ENCODE measurements at regions not wholly inside any gene's neighbourhood (a gene's known extent, or its start where the extent isn't known, plus 50 kb on each side); places are given as distances from the start of the nearest gene placed in this dataset.
A peak's percentile ranks its signal among the peaks of the same experiment; 100 is the strongest.
"Not testable (repeated sequence)": the region's sequence is repeated elsewhere in the genome, so short reads cannot be mapped to it uniquely, and the experiment has no call there.

DNA sequence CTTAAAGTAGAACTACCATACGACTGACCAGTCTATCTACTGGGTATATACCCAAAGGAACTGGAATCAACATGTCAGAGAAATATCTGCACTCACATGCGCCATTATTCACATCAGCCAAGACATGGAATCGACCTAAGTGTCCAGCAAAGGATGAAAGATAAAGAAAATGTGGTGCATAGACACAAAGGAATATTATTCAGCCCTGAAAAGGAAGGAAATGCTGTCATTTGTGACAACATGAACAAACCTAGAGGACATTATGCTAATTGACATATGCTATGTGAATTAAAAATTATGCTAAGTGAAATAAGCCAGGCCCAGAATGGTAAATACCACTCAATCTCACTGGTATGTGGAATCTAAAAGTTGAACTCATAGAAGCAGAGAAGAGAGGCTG is 123.7 kb downstream of the KLF6 start:
- no peak for DNase-seq (ENCODE audit: low read depth in 1 of 2, low spot score in 1 of 2)

DNA sequence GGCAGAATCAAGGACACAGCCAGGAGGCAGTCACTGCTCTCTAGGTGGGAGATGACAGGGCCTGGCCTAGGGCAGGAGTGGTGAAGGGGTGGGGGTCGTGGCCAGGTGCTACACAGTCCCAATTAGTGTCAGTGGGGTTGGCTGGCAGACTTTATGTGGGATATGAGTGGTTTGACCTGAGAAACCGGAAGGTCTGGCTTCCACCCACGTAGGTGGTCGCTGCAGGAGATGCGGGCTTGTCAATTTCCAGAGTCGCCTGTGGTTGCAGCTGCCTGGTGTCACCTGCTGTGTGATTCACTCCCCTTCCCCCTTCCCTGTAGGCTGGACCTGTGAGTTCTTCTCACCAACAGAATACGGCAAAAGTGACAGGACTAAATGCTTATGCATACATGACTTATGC is 124.3 kb downstream of the KLF6 start:
- DNase-seq (ENCODE audit: low read depth in 1 of 2, low spot score in 1 of 2): no peak

DNA sequence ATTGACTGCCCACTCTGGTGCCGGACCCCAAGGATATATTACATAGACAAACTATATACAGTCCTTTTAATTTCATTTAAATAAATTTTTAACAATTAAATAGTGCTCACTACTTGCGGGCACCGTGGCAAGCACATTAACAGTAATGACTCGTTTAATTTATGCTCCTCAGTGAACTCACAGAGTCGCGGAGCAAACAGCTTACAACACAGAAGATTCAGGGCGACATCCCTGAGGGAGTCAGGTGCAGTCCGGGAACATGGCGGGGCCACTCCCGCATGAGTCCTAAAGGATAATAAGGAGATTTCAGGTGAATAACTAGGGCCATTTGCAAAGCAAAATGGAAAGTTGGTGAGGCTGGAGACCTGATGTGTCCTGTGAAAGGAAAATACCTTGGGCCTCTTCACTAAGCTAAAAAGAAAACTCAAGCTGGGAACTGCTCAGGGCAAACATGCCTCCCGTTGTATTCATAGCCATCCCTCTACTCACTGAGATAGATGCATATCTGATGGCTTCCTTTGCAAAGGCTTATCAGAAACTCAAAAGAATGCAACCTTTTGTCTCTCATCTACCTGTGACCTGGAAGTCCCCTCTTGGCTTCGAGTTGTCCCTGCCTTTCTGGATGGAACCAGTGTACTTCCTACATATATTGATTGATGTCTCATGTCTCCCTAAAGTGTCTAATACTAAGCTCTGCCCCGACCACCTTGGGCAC is 125.6 kb downstream of the KLF6 start:
- no peak for DNase-seq (ENCODE audit: low read depth in 1 of 2, low spot score in 1 of 2)

DNA sequence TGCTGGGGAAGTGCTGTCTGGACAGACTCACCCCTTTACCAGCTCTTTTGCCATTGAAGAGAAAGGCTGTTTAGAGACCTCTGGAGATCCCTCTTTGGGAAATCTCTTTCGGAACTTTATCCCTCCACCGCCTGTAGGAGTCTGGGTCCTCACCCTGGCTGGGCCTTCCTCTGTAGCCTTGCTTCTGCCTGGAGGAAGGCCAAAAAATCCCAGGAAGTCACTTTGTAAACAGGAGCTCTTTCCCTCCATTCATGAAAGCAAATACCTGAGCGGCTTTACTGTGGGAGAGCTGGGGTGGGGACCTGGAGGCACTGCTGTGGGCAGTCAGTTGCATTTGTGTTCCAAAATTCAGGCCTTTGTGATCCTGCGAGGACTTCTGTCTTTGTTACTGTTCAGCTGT is 126.2 kb downstream of the KLF6 start:
- no peak for DNase-seq (ENCODE audit: low read depth in 1 of 2, low spot score in 1 of 2)

DNA sequence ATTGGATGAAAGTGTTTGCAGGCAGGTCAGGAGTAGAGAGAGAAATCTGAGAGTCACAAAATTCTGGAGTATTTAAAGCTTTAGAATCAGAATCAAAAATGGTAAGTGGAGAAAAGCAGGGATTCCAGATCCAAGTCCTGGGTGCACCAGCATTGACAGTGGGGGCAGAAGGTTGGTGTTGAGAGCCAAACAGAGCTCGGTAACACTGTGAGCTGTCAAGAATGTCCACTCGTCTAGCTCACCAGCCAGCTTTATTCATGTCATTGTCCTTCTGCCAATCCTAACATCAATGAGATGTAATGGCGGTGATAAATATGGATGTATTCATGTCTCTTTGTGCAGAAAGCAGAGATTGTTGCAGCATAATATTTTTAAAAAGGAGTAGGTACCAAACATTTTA is 128.8 kb downstream of the KLF6 start:
- DNase-seq (ENCODE audit: low read depth in 1 of 2, low spot score in 1 of 2): no peak

DNA sequence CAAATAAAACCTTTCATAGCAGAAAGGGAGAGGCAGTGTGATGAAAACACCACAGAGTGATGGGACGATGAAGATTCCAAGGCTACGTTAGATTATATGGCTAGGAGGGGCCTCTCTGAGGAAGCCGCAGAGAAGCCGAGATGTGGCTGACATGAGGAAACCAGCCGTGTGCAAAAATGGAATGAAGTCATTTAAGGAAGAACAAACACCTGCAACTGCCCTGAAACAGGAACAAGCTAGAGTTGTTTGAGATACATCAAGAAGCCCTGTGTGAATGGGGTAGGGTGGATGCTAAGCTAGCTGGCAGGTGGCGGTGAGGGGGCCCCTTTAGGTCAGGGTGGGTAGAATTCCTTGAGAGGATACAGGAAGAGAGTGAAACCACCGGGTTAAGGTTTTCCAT is 129.5 kb downstream of the KLF6 start:
- no peak for DNase-seq (ENCODE audit: low read depth in 1 of 2, low spot score in 1 of 2)

DNA sequence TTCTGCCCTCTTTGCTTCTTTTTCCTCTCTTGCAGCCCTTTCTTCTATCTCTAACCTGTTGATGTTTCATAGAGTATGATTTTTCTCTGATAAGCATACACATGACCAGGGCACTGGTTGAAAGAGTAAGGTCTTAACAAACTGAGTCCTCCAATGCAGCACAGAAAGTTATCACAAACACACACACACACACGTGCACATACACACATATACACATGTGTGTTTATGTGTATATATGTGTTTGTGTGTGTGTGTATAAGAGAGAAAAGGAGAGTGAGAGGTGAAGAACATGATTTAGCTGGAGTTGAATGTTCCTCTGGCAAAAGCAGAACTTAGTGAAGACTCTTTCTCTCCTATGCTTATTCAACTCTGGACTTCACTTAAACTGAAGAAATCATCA is 130.0 kb downstream of the KLF6 start:
- DNase-seq (ENCODE audit: low read depth in 1 of 2, low spot score in 1 of 2): no peak

DNA sequence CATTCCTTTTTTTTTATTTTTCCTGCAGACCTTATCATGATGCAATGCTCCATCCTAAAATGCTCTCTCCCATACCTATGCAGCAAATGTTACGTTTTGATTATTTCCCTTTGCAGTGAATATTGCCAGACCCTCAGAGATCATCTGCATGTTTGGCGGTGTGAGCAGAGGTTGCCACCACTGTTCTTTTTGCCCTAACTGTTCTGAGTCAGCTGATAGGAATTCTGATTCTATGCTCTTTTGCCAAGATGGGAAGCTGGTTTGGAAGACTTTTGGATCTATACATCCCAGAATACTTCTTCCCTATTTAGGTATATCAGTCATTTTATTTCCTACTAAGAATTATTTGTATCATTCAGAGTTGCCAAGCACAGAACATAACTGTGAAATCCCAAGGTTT is 130.5 kb downstream of the KLF6 start:
- DNase-seq (ENCODE audit: low read depth in 1 of 2, low spot score in 1 of 2): no peak

DNA sequence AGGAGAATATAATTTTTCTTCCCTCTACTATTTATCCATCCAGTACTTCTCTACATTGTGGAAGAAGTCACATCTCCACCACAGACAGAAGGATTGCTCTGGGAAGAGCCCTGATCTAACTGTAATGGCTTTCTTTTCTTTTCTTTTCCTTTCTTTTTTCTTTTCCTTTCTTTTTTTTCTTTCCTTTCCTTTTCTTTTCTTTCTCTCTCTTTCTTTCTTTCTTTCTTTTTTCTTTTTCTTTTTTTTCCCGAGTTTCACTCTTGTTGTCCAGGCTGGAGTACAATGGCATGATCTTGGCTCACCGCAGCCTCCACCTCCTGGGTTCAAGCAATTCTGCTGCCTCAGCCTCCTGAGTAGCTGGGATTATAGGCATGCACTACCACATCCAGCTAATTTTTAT is 131.7 kb downstream of the KLF6 start:
- not testable (repeated sequence) for DNase-seq (ENCODE audit: low read depth in 1 of 2, low spot score in 1 of 2)

DNA sequence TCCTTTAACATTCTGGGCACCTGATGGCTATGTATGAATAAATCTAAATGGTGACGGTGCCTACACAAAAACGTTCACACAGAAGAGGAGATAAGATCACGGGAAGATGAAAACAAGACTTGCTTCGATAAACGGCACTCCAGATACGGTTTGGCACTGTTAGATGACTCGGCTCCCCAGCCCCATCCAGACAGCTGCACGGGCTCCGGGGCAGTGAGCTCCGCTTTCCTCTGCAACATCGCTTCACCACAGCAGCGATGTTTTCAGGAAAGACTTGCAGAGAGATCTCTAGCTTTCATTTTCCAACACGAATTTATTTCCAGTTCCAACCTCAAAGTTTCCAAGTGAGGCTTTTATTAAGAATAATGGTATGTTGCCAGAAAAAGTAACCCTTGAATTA is 132.1 kb downstream of the KLF6 start:
- DNase-seq (ENCODE audit: low read depth in 1 of 2, low spot score in 1 of 2): peak in 1 of 2 donors; percentile 24

DNA sequence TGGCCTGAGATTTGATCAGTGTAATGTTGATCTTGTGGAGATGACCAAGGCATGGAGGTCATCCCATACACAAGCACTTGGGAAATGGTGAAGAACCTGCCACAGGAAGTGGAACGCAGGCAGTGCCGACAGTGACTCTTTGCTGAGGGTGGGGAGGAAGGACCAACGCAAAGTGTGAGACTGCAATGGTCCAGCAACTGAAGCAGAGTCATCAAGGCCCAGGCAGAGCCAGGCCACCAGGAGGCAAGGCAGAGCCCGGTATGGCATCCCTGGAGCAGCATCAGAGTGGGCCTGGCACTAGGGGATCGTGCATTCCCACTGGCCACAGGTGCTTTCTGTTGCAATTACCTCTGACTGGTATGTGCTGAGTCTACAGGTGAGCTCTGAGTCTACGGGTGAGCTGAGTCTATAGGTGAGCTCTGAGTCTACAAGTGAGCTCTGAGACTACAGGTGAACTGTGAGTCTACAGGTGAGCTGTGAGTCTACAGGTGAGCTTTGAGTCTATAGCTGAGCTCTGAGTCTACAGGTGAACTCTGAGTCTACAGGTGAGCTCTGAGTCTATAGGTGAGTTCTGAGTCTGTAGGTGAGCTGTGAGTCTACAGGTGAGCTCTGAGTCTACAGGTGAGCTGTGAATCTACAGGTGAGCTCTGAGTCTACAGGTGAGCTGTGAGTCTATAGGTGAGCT is 132.9 kb downstream of the KLF6 start:
- no peak for DNase-seq (ENCODE audit: low read depth in 1 of 2, low spot score in 1 of 2)

DNA sequence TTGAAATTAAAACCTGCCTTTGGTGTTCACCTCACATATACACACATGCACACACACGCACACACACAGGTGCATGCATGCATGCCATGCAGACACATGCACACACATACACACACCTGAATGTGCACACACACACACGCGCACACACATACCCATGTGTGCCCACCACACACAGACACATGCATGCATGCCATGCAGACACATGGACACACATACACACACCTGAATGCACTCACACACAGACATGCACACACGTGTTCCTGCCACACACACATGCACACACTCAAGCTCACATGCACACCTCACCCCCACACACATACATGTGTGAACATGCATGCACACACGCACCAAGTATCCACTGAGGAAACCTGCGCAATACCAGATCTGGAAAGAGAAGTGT is 136.4 kb downstream of the KLF6 start:
- DNase-seq (ENCODE audit: low read depth in 1 of 2, low spot score in 1 of 2): no peak

DNA sequence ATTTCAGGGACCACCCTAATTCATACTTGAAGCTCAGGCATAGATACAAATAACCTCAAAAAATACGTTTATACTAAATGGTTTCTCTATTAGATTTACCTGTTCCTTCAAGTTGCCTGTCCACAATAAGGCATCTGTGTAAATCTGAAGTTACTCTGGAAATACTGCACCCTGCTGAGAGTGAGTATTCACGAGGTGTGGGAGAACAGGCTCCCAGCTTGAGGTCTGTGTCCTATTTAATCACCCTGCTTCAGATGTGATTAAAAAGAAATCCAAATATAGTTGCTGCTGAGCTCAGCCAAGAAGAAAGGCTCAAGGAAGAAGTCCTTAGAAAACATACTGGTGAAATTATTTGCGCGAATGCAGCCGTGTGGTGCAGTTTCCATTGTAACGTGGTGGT is 136.8 kb downstream of the KLF6 start:
- no peak for DNase-seq (ENCODE audit: low read depth in 1 of 2, low spot score in 1 of 2)

DNA sequence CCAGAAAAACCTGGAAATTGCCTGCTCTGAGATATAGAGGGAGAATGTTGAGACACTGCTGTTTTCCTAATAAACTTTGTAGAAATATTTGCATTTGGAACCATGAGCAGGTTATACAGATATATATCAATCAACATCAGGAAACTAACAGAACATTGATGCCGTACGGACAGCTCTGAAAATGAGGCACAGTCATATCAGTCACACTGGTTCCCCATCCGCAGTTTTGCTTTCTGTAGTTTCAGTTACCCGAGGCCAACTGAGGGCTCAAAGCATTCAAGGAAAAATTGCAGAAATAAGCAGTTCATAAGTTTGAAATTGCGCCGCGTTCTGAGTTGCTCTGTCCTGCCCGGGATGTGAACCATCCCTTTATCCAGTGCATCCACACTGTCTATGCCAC is 137.9 kb downstream of the KLF6 start:
- no peak for DNase-seq (ENCODE audit: low read depth in 1 of 2, low spot score in 1 of 2)

DNA sequence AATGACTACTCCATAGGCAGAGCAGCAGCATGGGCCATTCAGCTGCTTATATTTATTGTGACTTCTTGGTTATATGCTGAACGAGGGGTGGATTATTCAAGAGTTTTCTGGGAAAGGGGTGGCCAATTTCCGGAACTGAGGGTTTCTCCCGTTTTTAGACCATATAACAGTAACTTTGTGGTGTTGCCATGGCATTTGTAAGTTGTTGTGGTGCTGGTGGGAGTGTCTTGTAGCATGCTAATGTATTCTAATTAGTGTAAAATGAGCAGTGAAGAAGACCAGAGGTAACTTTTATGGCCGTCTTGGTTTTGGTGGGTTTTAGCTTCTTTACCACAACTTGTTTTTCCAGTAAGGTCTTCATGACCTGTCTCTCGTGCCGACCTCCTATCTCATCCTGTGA is 139.6 kb downstream of the KLF6 start:
- DNase-seq (ENCODE audit: low read depth in 1 of 2, low spot score in 1 of 2): no peak

DNA sequence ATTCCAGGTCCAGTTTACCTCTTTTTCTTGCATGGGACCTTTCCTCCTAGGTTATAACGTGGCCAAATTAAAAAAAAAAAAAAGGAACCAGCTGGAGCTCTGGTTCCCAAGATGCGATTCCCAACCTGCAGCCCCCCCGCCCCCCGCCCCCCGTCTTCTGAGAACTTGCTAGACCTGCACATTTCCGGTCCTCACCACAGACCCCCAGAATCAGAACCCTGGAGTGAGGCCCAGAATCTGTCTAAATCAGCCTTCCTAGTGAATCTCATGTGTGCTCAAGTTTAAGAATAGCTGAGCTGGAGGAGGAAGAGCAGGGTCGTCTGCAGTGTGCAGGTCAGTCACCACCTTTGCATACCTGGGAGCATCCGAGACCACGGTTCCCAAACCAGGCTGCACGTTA is 144.2 kb downstream of the KLF6 start:
- DNase-seq (ENCODE audit: low read depth in 1 of 2, low spot score in 1 of 2): no peak

DNA sequence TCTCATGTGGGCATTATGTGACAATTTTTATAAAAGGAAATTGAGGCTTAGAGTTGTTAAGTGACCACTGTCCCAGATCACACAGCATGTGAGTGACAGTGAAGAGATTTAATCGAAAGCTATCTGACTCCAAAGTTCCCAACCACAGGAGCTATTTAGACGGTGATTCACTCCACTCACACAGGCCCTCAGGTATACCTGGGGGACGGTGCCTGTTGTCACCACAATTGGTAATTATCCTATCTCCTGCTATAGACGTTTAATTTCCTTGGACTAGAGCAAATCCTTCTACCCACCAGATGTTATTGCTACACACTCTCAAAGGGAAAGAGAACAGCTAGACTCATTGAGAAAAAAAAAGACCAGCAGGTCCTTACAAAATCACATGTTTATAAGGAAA is 145.5 kb downstream of the KLF6 start:
- no peak for DNase-seq (ENCODE audit: low read depth in 1 of 2, low spot score in 1 of 2)

DNA sequence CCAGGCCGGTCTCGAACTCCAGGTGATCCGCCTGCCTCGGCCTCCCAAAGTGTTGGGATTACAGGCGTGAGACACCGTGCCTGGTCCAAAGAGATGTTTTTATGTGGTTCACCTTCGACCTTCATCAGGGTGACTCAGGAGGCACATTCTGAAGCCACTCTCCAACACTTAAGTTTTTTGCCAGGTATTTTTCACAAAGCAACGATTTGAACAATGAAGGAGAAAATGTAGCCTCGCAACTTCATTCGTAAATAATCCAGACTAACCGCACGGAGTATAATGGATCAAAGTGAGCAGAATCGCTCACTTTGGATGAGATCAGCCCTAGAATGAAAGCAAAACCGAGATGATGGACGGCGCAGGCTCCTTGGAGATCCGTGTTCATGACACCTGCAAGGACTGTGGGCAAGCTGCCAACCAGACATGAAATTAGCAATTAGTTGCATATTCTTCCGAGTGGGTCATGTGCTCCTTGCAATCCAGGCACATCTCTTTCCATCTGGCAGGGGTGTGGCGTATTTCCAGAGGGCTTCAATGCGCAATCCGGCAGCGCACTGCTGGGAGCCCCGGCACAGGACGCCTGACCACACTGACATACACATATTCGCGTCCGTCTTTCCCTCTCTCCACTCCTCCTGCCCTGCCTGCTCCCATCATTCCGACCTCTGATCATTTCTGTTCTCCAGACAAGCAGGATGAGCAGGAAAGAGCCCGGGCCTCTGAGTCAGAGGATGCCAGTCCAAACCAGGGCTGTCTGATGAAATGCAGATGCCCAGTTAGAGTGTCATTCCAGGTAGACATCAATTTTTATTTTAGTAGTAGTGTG is 148.4 kb downstream of the KLF6 start:
- DNase-seq (ENCODE audit: low read depth in 1 of 2, low spot score in 1 of 2): no peak

DNA sequence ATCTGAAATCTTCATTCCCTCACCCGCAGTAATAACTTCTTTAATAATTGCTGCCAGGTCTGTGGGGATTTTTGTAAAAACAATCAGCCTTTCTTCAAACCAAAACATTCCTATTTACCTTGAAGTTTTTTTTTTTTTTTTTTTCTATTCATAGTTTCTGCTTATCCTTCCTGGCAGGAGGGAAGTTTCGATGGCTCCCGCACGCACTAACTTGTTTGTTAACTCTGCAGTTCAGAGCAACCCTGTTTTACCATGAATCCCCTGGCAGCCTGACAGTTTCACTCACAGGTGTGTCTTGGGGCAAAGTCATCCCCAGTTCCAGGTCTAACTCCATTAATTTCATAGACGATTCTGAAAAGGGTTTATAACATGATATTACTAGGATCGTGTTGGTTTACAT is 149.3 kb downstream of the KLF6 start:
- DNase-seq (ENCODE audit: low read depth in 1 of 2, low spot score in 1 of 2): no peak

DNA sequence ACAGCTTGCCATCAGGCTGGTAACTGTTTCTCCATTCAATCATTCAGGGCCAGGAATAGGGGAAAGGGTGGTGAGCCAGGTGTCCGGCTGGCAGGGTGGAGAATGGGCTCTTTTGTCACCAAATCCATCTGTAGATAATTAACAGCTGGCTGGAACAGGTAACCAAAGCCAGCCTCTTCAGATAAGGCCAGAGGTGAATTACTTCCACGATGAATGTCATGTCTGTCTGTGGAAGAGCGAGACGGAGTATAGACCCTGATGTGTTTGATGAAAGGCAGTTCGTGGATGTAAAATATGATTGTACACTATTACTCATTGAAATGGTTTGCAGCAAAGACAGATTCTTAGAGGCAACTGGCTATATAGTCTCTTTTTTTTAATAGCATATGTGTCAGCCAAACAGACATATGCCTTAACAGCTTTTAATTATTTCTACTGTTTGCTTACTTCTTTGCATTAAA is 149.8 kb downstream of the KLF6 start:
- no peak for DNase-seq (ENCODE audit: low read depth in 1 of 2, low spot score in 1 of 2)

DNA sequence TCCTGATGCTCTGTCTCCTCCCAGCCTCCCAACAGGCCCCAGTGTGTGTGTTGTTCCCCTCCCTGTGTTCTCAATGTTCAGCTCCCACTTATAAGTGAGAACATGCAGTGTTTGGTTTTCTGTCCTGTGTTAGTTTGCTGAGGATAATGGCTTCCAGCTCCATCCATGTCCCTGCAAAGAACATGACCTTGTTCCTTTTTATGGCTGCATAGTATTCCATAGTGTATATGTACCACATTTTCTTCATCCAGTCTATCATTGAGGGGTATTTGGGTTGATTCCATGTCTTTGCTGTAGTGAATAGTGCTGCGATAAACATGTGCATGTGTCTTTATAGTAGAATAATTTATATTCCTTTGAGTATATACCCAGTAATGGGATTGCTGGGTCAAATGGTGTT is 150.4 kb downstream of the KLF6 start:
- not testable (repeated sequence) for DNase-seq (ENCODE audit: low read depth in 1 of 2, low spot score in 1 of 2)

DNA sequence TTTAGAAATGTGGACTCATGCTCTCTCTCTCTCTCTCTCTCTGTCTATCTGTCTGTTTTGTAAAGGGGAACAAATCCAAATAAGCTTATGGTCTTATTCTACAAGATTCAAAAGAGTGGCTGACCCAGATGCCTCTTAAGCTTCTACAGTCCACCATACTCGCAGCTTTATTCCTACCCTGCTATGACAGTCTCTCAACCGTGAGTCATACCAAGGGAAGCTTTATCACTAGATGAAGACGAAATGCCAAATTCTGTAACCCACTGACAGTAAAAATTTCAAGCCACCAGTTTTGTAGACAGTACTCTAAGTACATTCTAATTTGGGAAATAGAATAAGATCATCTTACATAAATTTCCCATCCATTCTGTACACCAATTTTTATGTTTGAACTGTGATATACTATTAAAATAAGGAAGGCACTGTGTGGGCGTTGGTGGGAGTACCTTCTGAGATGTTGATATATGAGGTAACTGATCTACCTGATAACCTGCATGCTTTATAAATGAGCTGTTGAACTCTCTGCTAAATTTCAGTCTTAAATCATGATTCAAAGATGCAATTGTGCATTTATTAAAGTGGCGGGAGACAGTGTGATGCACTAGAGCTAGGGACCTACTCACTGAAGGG is 153.2 kb downstream of the KLF6 start:
- no peak for DNase-seq (ENCODE audit: low read depth in 1 of 2, low spot score in 1 of 2)
